ENCODE measurements at regions not wholly inside any gene's neighbourhood (a gene's known extent, or its start where the extent isn't known, plus 50 kb on each side); places are given as distances from the start of the nearest gene placed in this dataset.

- TF ChIP-seq SIN3A (IDR thresholded peaks at IDR 0.05; ENCODE audit: borderline replicate concordance, insufficient read depth, low read length): no peak
- TF ChIP-seq POLR2AphosphoS5 (IDR thresholded peaks at IDR 0.05; ENCODE audit: low read depth, low read length): no peak
- TF ChIP-seq REST (IDR thresholded peaks at IDR 0.05; ENCODE audit: insufficient read depth in 1 of 2, low read depth in 2 of 2, low read length in 2 of 2): no peak
- no peak for TF ChIP-seq FOXP2 (optimal IDR thresholded peaks at IDR 0.05; ENCODE audit: borderline replicate concordance, extremely low read depth, extremely low read length, insufficient read depth)
Measured at GRCh38 chr11:112784323-112785073, 176.7 kb upstream of the NCAM1 start.

- TF ChIP-seq POLR2AphosphoS5 (IDR thresholded peaks at IDR 0.05; ENCODE audit: low read depth, low read length) (no peak), TAF1 (IDR thresholded peaks at IDR 0.05; ENCODE audit: borderline replicate concordance, insufficient read depth, low read length) (no peak), FOXP2 (optimal IDR thresholded peaks at IDR 0.05; ENCODE audit: borderline replicate concordance, extremely low read depth, extremely low read length, insufficient read depth) (no peak), SIN3A (IDR thresholded peaks at IDR 0.05; ENCODE audit: borderline replicate concordance, insufficient read depth, low read length) (no peak), REST (IDR thresholded peaks at IDR 0.05; ENCODE audit: insufficient read depth in 1 of 2, low read depth in 2 of 2, low read length in 2 of 2) (no peak)
Measured at GRCh38 chr11:112785149-112785548, 176.1 kb upstream of the NCAM1 start.

GRCh38 chr11:112785719-112786118 lies 175.5 kb upstream of the NCAM1 start:
- TF ChIP-seq TAF1 (IDR thresholded peaks at IDR 0.05; ENCODE audit: borderline replicate concordance, insufficient read depth, low read length) (no peak), SIN3A (IDR thresholded peaks at IDR 0.05; ENCODE audit: borderline replicate concordance, insufficient read depth, low read length) (no peak), FOXP2 (optimal IDR thresholded peaks at IDR 0.05; ENCODE audit: borderline replicate concordance, extremely low read depth, extremely low read length, insufficient read depth) (no peak), POLR2AphosphoS5 (IDR thresholded peaks at IDR 0.05; ENCODE audit: low read depth, low read length) (no peak), REST (IDR thresholded peaks at IDR 0.05; ENCODE audit: insufficient read depth in 1 of 2, low read depth in 2 of 2, low read length in 2 of 2) (no peak)

- TF ChIP-seq TAF1 (IDR thresholded peaks at IDR 0.05; ENCODE audit: borderline replicate concordance, insufficient read depth, low read length): no peak
- no peak for TF ChIP-seq FOXP2 (optimal IDR thresholded peaks at IDR 0.05; ENCODE audit: borderline replicate concordance, extremely low read depth, extremely low read length, insufficient read depth)
- no peak for TF ChIP-seq SIN3A (IDR thresholded peaks at IDR 0.05; ENCODE audit: borderline replicate concordance, insufficient read depth, low read length)
- no peak for TF ChIP-seq POLR2AphosphoS5 (IDR thresholded peaks at IDR 0.05; ENCODE audit: low read depth, low read length)
- TF ChIP-seq REST (IDR thresholded peaks at IDR 0.05; ENCODE audit: insufficient read depth in 1 of 2, low read depth in 2 of 2, low read length in 2 of 2): no peak
Measured at GRCh38 chr11:112786196-112786595, 175.0 kb upstream of the NCAM1 start.
